Activated CD8-positive, alpha-beta memory T cell treated with anti-CD3 and anti-CD28 coated beads for 36 hours (primary cell): ENCODE measurements at regions not wholly inside any gene's neighbourhood (a gene's known extent, or its start where the extent isn't known, plus 50 kb on each side); places are given as distances from the start of the nearest gene placed in this dataset.

Experiments
- CTCF ChIA-PET: fragments of 350-600 bp; sonication (Branson Sonifier 250); formaldehyde crosslinking; loops from one replicate; lab custom pipeline; 2021; ENCODE audit warnings: antibody characterized with exemption; lab: Charles Lee
- POLR2A ChIA-PET: fragments of 350-600 bp; sonication (Branson Sonifier 250); formaldehyde crosslinking; loops from one replicate; lab custom pipeline; 2021; ENCODE audit warnings: antibody characterized with exemption; lab: Charles Lee

DNA sequence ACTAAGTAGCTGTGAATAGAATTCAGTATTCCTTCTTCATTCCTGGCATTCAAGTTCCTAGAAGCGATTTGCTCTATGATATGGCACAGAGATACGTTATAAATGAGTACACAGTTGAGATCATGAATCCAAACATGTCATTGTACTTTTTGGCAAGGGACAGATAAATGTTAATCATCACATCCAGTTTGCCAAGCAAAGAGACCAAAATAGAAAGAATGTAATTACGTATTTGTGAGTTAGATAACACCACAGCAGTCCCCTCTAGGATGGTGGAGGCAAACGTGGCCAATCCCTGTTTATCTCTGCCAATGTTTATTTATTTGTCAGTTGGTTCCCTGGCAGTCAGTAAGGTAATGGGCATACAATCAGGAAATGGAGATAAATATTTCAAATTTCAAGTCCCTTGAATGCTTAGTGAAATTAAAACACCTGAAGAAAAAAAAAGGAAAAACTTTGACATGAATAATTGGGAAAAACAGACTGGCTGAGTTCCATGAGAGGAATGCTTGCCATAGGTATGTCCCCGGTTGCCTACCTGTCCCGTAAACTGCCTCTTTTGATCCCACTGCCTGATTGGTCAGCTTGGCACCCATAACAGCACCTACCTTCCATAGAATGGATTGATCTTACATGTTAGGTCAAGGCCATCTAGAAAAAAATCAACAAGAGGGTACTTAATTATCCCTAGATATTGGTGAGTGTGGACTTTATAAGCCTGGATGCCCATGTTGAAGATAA is 451.1 kb upstream of the NETO1 start:
- ChIA-PET CTCF (no interaction called here), POLR2A (no interaction called here)

DNA sequence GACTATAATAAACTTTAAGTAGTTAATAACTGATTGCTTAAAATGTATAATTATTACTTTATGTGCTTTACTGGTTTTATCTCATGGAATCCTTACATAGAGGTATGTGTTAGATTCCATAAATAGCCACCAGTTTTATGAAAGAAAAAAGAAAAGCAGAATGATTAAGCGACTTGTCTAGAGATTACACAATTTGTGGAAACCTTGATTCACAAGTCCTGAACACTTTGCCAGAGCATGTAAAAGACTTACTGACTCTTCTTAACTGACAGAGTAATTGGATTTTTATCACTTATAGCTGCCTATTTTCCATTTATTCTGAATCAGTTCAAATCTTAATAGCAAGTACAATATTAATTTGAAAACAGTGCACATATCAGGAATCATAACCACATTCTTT is 448.7 kb upstream of the NETO1 start:
- POLR2A ChIA-PET, result no interaction called here
- CTCF ChIA-PET, result no interaction called here

DNA sequence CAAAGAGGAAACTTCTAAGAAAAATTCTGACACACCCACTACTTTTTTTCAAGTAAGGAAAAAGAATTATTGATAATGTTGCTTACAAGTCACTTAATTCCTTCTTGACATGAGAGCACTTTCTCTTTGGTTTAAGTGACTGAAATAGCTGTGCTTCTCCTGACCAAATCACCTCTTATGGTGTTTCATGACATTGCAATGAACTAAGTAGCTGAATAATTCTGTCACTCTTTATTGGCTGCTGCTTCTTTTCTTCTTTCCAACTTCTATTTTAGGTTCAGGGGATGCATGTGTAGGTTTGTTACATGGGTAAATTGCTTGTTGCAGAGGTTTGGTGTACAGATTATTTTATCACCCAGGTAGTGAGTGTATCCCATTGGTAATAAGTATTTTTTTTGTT is 447.6 kb upstream of the NETO1 start:
- ChIA-PET POLR2A (no interaction called here), CTCF (no interaction called here)

DNA sequence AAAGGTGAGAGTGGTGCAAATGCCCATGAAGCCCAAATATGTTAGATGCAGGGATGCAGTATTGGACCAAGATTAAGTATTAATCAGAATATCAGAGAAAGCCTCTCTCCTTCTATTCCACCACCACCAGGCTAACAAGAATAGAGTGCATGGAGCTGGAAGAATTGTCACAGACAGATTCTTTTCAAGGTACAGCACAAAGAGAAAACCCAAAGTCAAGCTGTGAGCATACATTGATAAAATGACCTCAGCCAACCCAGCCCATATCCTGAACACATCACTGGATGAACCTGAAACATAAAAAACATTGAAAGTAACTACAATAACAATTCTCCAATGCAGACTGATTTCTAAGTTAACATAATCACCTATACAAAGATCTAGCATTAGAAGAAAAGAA is 445.7 kb upstream of the NETO1 start:
- CTCF ChIA-PET, result no interaction called here
- POLR2A ChIA-PET, result no interaction called here

DNA sequence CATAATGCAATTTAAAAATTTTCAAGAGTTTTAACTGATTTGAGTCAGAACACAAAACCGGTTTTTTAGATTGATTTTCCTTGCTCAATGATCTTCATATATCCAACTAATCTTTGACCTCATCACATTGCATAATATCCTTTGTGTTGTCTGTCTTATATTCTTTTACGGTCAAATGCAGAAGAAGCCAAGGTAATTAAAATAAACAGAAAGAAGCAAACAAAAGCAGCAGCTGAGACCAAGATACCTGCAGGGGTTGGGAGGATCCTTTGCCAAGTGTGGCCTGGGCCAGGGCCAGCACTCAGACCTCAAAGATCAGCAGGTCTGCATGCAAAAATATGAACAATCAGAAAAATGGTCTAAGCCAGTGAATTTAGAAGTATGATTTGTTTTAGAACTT is 428.9 kb upstream of the NETO1 start:
- ChIA-PET CTCF (no interaction called here), POLR2A (no interaction called here)

DNA sequence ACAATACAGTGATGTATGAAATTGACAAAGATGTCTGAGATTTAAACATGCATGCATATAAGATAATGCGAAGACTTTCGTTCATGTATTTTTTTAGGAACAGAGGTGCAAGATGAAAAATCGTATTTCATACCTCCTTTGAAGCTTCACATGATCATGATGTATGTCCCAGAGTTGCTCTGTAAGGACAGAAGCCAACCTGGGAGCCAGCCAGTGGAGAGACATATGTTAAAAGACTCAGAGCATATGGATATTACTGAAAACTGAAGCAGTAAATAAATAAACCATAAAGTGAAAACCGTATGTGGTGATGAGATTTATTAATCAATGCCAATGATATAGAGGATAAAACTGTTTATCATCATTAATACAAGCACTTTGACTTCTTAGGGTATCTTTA is 424.4 kb upstream of the NETO1 start:
- CTCF ChIA-PET, result no interaction called here
- POLR2A ChIA-PET, result no interaction called here

DNA sequence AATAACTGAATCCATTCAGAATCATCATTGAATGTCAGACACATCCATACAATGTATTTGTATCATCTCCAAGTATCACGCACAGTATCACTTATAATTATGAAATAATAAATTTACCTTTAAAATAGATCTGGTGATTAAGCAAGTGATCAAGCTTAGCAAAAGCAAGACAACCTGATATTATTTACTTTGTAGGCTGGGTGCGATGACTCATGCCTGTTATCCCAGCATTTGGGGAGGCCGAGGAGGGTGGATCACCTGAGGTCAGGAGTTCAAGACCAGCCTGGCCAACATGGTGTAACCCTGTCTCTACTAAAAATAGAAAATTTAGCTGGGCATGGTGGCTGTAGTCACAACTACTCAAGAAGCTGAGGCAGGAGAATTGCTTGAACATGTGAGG is 421.0 kb upstream of the NETO1 start:
- POLR2A ChIA-PET, result no interaction called here
- CTCF ChIA-PET, result no interaction called here

DNA sequence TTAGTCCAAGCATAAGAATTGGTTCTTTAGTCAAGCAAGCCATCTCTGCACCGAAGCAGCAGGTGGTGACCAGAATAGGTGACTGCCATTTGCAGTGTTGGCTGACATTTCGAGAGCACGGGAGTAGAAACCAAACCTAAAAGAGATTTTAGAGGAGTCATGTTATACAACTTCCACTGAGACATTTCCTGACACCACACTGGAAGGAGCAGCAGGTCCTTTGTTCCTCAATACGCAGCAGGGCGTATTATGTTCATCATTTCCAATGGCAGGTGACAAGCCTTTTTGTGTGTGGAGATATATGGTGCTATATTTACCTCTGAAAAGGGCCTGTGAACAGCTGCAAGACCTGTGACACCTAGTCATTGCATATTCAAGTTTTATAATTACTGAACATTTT is 418.8 kb upstream of the NETO1 start:
- POLR2A ChIA-PET, result no interaction called here
- CTCF ChIA-PET, result no interaction called here

DNA sequence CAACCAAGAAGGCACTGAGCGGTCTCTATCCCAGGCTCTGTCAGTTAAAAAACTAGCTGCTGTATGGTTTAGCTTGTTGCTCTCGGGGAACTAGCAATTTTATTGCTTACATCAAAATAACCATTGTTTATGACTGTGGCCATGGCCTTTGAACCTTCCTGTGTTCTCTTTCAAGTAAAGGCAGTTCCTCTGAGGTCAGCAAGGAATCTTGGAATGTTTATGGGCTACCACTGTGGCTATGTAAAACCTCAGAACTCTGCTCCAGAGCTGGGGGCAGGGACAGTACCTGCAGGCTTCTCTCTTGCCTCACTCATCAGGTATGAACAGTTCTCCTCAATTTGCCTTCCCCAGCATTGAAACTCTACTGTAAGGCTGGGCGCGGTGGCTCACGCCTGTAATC is 416.0 kb upstream of the NETO1 start:
- ChIA-PET CTCF (no interaction called here), POLR2A (no interaction called here)

DNA sequence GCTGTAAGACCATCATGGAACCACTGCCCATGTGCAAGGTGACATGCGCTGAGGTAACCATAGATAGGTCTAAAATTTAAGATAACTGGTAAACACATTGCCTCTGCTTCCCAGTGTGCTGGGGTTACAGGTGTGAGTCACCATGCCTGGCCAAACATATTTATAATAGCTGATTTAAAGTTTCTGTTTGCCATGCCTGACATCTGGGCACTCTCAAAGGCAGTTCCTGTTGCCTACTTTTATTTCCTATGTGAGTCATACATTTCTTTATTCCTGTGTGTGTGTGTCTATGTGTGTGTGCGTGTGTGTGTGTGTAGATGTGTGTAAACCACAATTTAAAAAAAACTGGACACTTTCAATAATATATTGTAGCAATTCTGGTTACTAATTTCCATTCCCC is 415.2 kb upstream of the NETO1 start:
- ChIA-PET POLR2A (no interaction called here), CTCF (no interaction called here)

DNA sequence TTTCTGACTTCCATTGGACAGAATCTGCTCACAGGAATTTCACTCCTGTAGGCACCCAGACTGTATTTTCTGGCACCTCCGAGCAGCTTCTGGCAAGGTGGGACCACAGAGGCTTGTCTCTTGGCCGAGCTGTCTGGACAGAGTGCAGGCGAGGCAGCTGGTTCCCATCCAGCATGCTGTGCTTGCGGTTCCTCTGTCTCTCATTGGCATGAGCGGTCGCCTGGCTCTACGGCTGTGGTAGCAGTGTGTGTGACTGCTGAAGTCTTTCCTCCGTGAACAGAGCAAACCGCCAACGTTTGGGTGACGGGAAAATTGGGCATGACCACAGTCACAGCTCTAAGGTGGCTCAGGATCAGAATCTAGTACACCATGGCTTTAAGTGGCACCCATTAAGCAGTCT is 411.7 kb upstream of the NETO1 start:
- CTCF ChIA-PET, result no interaction called here
- POLR2A ChIA-PET, result no interaction called here

DNA sequence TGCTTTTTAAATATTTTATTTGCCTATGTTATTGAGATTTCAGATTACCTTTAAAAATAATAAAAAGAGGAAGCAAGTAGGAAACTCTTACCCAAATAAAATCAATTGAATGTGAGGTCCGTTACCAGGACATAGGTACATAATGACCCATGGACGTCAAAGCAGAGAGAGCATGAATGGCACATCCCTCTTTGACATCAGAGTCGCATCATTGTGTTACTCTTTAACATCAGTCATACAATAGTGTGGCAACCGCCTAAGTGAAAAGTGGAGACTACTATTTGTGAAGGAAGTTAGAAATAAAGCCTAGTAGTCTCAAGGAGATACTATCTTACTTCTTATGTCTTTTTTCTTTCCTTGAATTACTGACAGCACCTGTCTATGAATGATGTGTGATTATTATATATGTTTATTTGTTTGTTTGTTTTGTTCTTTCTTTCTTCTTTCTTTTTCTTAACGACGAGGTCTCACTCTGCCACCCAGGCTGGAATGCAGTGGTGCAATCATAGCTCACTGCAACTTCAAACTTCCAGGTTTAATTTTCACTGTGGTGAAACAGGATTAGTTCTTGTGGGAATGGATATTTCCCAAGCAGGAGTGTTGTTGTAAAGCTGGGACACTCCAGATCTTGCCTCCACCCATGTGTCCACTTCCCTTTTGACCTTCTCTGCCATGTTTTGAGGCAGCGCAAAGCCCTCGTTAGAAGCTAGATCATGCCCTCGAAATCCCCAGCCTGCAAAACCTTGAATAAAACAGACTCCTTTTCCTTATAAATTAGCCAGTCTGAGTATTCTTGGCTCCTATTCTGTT is 407.2 kb upstream of the NETO1 start:
- ChIA-PET CTCF (no interaction called here), POLR2A (no interaction called here)

DNA sequence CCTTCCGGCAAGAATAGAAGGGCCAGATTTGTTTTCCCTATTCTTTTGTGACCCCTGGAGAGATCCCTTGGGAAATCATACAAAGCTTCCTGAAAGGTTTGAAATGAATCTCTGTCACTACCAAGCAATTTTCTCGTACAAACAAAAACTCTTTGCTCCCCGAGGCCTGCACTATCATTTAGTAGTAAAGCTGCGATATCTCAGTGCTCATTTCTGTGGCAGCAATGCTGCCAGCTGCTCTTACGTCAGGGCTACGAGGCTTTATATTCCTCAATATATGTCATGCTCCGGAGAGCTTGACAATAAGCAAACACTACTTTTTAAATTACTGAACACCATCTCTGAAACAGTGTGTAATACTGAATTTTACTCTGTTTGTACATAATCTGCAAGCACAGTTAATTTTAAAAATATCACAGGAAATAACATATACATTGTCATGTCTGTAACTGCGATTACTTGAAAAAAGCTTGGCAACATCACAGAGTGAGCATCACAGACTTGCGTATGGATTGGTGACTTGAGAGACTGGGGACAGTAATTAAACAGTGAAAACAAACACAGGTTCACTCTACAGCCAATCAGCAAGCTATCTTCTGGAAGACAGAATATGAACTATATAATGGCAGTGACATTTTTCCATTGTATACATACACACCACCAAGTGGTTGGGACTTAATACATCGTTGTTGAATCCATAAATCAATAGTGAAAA is 403.3 kb upstream of the NETO1 start:
- ChIA-PET CTCF (no interaction called here), POLR2A (no interaction called here)

DNA sequence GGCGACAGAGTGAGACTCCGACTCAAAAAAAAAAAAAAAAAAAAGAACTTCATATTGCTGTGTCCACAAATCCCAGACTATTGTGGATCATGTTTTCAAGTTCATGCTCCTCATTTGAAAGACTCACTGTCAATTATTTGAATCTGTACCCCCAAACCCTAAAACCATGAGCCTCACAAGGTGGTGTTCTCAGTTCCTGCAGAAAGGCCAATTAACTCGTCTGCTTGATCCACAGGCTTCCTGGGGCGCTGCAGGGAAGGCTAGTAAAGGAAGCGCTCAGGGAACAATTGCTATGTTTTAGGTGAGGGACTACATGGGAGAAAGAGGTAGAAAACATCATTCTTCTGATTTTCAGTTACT is 396.8 kb upstream of the NETO1 start:
- CTCF ChIA-PET, result no interaction called here
- POLR2A ChIA-PET, result no interaction called here

DNA sequence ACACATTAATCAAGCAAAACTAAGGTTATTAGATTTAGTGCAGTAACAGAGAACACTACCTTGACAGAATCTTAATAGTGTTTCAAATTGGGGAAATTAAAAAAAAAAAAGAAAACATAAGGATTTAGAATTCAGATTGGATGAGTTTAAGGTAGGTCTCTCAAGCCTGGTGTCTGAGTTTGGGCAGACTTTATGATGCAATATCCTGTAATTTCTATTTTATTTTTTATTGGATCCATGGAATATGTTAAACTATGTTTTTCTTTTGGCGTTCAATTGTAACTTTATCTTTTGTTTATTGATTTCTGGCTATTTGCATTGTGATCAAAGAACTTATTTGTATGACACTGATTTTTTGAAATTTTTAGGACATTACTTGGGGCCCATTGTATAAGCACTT is 394.1 kb upstream of the NETO1 start:
- ChIA-PET POLR2A (no interaction called here), CTCF (no interaction called here)

DNA sequence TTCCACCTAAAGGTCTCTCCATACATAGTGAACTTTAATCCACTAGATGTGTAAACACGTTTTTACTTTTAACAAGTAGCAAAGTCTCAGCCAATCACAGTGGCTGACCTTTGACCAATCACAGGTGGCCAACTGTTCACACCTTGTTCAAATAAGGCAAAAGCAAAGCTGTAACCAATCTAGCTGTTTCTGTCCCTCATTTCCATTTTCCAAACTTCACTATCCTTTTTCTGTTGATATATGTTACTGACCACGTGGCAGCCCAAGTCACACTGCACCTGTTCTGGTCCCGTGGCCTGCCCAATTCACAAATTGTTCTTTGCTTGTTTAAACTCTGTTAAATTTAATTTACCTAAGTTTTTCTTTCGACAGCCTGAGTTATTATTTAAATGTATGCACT is 393.5 kb upstream of the NETO1 start:
- CTCF ChIA-PET, result no interaction called here
- POLR2A ChIA-PET, result no interaction called here

DNA sequence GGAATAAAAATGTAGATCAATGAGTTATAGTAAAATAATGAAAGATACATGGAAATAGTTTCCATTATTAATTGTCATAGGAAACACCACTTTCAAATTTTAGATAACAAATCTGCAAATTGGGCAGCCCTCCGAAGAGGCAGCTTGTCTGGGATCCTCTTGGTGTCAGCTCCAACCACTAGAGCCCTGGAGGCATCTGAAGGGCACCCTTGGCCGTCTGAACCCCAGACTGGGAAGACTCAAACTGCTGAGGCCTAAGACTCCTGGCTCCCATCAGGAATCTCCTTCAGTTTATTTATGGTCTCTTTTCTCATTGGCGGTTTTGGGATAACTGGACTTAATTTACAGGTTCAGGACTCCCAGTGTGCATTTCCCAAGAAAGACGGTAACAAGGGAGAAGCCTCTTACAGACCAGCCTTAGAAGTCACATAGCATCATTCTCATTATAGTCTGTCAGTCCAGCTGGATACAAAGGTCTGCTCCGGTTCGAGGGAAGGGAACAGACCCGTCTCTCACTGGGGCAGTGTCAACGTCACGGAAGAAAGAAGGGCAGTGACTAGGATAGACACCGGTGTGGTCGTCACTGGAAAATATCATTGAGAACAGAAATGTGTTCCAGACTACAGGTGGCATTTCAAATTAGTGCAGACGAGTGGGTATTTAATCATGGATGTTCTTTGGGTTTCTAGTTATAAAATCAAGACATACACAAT is 390.7 kb upstream of the NETO1 start:
- ChIA-PET CTCF (no interaction called here), POLR2A (no interaction called here)

DNA sequence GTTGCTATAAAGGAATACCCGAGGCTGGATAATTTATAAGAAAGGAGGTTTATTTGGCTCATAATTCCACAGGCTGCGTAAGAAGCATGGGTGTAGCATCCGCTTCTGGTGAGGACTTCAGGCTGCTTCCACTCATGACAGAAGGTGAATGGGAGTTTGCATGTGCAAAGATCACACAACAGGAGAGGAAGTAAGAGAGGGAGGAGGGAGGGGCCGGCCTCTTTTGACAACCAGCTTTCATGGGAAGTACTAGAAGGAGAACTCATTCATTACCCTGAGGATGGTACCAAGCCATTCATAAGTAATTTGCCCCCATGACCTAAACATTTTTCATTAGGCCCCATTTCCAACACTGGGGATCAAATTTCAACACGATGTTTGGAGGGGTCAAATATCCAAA is 386.8 kb upstream of the NETO1 start:
- POLR2A ChIA-PET, result no interaction called here
- CTCF ChIA-PET, result no interaction called here

DNA sequence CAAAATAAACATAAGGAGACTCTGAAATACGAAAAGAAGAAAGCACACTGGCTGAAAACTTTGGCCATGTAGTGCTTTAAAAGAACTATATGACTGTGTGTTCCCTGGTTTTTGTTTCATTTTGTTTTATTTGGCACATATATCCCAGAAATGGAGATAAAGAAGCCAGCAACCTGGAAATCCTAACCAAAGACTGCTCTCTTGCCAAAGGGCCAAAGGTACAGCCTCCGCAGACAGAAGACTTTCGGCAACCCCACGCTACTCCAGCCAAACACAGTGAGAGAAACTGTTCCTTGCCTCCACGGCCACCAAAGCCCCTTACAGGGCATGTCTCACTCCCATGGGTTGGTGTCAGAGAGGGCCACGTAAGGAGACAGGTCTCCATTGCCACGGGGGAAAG is 381.2 kb upstream of the NETO1 start:
- CTCF ChIA-PET, result no interaction called here
- POLR2A ChIA-PET, result no interaction called here

DNA sequence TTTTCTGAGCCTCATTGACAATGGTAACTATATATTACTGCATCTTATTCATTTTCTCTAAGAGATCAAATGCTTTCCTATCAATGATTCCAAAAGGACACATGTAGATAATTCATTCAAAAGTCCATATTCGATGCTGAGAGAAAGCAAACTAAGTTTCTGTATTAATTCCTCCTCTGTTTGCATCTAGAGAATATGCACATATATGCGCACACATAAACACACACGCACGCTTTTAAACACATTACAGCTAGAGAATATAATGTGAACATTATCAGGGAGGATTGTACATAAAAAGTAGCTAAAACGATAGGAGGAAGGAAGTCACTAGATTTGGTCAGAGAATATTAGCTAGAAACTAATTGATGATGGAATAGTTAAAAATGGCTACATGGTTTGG is 379.0 kb upstream of the NETO1 start:
- CTCF ChIA-PET, result no interaction called here
- POLR2A ChIA-PET, result no interaction called here
